Fibroblast of villous mesenchyme (primary cell): ENCODE measurements at regions not wholly inside any gene's neighbourhood (a gene's known extent, or its start where the extent isn't known, plus 50 kb on each side); places are given as distances from the start of the nearest gene placed in this dataset.
"Not testable (repeated sequence)": the region's sequence is repeated elsewhere in the genome, so short reads cannot be mapped to it uniquely, and the experiment has no call there.

Experiments used
- DNase-seq: peaks from one replicate; pipeline ENCODE4 v3.0.0-alpha.2; 2010; ENCODE audit warnings: low read depth
- H3K4me3 ChIP-seq: 2 replicates; pipeline ENCODE4 v1.5.1; 2011; ENCODE audit warnings: low read depth, mild to moderate bottlenecking, low read length
- CTCF ChIP-seq: IDR thresholded peaks from 2 replicates; pipeline ENCODE4 v1.5.1; 2012; ENCODE audit warnings: low read depth, mild to moderate bottlenecking, low read length; ENCODE audit not compliant: insufficient read depth

- no peak overlapping the region for H3K4me3 ChIP-seq
- DNase-seq: no peak
- no peak for TF ChIP-seq CTCF
These were observed 353.3 kb upstream of the MAGEB16 start for GRCh38 chrX:35444671-35445355.

DNA sequence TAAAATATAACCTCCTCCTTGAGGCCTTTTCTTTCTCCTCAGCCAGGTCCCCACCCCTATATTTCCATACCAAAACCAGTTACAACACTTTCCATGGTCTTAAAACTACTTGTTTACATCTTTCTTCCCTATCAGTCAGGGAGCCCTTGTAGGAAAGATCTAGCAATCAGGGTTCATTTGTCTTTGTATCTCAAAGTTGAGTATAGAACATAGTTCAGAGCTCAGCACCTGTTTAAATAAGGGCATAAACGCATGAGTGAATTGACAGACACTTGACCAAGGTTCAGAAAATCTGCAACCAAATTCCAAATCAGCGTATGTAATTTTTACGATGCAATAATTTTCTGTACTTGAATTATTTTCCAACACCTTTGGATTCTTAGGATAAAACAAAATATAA is 352.2 kb upstream of the MAGEB16 start:
- no peak for DNase-seq
- no peak overlapping the region for H3K4me3 ChIP-seq
- TF ChIP-seq CTCF: no peak

DNA sequence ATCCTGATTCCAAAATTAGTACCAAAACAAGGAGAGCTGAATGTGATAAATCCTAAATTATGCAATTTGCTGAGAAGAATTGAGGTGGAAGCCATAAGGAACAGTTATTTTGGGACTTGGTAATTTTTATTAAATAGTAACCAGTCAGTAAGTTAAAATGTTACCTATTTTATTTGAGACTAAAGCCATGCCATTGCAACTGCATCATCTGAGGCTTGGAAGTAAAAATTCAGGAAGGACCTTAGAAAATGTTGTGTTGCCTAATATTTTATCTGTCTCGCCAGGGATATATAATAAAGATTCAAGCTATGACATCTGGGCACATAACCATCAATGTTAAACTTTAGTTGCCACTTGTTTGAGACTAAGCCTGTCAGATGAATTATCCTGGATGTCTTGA is 341.3 kb upstream of the MAGEB16 start:
- no peak for DNase-seq
- H3K4me3 ChIP-seq: no peak overlapping the region

GRCh38 chrX:35458142-35458541 is 340.0 kb upstream of the MAGEB16 start:
- TF ChIP-seq CTCF: no peak
- no peak for DNase-seq
- no peak overlapping the region for H3K4me3 ChIP-seq

More for the DNA sequence above, 341.3 kb upstream of the MAGEB16 start:
- no peak for TF ChIP-seq CTCF

GRCh38 chrX:35461164-35461563 is 337.0 kb upstream of the MAGEB16 start:
- no peak for DNase-seq
- H3K4me3 ChIP-seq: no peak overlapping the region
- TF ChIP-seq CTCF: no peak

GRCh38 chrX:35496671-35497070 is 301.5 kb upstream of the MAGEB16 start:
- not testable (repeated sequence) for H3K4me3 ChIP-seq, DNase-seq

DNA sequence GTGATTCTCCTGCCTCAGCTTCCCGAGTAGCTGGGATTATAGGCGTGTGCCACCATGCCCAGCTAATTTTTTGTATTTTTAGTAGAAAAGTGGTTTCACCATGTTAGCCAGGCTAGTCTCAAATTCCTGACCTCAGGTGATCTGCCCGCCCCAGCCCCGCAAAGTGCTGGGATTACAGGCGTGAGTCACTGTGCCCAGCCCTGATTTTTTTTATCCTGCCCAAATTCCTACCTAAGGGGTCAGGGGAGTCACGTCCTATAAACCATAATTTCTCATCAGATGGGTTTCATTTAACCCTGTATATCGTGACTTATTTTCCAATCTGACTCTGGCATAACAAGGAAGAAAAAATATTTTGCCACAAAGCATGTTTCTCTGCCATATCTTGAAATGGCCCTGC is 300.7 kb upstream of the MAGEB16 start:
- DNase-seq, H3K4me3 ChIP-seq: not testable (repeated sequence)

- no peak for TF ChIP-seq CTCF
- H3K4me3 ChIP-seq: no peak overlapping the region
- no peak for DNase-seq
These were observed 298.9 kb upstream of the MAGEB16 start for GRCh38 chrX:35499071-35499862.
